ENCODE measurements at regions not wholly inside any gene's neighbourhood (a gene's known extent, or its start where the extent isn't known, plus 50 kb on each side); places are given as distances from the start of the nearest gene placed in this dataset.
"Not testable (repeated sequence)": the region's sequence is repeated elsewhere in the genome, so short reads cannot be mapped to it uniquely, and the experiment has no call there.

DNA sequence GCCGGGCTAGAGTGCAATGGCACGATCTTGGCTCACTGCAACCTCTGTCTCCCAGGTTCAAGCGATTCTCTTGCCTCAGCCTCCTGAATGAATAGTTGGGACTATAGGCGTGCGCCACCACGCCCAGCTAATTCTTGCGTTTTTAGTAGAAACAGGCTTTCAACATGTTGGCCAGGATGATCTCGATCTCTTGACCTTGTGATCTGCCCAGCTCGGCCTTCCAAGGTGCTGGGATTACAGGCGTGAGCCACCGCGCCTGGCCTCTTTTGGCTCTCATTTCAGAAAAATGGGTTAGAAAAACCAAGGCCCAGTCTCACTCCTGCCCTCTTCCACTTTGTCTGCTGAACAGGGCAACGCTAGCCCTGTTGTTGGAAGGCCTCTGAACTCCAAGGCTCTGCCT, 72.0 kb upstream of the JCAD start:
- FAIRE-seq, result not testable (repeated sequence)

DNA sequence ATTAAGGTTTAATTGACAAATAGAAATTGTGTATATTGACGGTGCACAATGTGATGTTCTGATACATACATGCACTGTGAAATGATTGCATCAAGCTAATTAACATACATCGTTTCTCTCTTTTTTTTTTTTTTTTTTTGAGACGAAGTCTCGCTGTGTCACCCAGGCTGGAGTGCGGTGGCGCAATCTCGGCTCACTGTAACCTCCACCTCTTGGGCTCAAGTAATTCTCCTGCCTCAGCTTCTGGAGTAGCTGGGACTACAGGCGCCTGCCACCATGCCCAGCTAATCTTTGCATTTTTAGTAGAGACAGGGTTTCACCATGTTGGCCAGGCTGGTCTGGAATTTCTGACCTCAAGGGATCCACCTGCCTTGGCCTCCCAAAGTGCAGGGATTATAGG, 69.9 kb upstream of the JCAD start:
- not testable (repeated sequence) for DNase-seq (ENCODE audit: extremely low spot score, insufficient read length, low read depth); FAIRE-seq

More for the DNA sequence above, 72.0 kb upstream of the JCAD start:
- DNase-seq (ENCODE audit: extremely low spot score, insufficient read length, low read depth), result not testable (repeated sequence)

DNA sequence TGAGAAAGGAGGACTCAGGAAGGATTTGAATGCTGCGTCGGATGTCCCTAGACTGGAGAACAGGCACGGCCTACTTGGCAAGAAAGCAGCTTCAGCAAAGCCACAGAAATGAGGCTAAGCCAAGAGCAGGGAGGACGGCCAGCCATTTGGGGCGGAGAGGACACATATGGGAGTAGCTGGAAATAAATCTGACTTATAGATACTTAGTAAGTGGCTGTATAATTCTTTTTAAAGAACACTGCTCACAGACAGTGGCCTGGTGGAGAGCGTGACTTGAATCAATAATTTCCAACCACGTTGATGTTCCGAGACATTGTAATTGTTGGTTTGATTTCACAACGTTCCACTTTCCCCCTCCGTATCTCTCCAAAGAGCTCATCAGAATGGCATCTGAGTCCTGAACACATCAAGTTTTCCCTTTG, 67.7 kb upstream of the JCAD start:
- DNase-seq (ENCODE audit: extremely low spot score, insufficient read length, low read depth) (no peak), FAIRE-seq (no peak)

DNA sequence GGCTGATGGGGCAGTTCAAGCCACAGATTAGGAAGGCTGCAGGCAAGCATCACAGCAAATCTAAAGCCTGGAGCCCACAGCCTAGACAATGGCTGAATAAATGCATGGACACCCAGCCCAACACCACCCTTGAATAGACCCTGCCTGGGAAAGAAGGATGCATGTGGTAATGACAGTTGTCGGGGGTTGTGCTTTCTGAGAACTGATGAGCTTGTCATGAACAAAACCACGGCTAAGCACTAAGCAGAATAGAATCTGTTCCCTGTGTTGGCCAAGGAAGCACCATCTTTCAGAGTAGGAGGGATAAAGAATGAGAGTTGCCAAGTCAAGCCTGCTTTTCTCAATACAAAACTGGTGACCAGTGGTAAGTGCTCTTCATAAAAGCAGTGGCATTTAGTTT, 66.1 kb upstream of the JCAD start:
- DNase-seq (ENCODE audit: extremely low spot score, insufficient read length, low read depth) (no peak), FAIRE-seq (no peak)

DNA sequence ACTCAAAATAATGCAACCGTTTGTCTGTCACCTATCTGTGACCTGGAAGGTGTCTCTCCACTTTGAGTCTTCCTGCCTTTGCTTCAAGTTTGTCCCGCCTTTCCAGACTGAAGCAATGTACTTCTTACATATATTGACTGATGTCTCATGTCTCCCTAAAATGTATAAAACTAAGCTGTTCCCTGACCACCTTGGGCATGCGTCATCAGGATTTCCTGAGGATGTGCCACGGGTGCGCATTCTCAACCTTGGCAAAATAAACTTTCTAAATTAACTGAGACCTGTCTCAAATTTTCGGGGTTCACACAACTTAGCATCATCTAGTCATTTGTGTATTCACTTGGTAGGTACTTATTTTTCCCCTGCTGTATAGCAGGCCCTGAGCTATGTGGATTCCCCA, 65.3 kb upstream of the JCAD start:
- FAIRE-seq (no peak), DNase-seq (ENCODE audit: extremely low spot score, insufficient read length, low read depth) (no peak)

DNA sequence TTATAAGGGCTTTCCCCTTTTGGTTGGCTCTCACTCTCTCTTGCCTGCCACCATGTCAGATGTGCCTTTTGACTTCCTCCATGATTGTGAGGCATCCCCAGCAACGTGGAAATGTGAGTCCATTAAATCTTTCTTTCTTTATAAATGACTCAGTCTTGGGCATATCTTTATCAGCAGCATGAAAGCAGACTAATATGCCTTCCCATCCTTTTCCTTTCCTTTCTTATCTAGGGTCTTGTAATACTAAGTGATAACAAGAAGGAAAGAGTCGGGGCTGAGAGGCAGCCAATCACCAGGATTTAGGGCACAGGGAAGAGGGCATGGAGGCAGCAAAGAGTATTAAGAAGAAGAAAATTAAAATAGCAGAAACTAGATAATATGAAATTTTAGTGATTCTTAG, 62.0 kb upstream of the JCAD start:
- no peak for FAIRE-seq
- DNase-seq (ENCODE audit: extremely low spot score, insufficient read length, low read depth), result no peak

DNA sequence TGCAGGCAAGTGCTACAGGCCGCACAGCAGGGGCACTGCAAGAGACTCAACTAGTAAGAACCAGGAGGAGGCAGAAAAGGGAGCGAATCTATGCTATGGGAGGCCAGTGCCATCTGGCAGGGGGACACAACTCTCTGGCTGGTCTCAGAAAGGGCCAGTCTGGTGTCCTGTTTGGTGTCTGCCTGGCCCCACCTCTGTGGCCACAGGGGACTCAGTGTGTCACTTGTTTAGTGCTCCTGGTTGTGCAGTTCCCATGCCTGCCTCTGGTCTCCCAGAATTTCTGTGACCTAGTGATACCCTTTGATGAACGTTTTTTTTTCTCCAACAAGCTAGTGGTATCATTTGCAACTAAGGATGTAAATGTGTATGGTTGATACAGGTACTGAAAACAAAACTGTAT, 59.2 kb upstream of the JCAD start:
- no peak for FAIRE-seq
- no peak for DNase-seq (ENCODE audit: extremely low spot score, insufficient read length, low read depth)

DNA sequence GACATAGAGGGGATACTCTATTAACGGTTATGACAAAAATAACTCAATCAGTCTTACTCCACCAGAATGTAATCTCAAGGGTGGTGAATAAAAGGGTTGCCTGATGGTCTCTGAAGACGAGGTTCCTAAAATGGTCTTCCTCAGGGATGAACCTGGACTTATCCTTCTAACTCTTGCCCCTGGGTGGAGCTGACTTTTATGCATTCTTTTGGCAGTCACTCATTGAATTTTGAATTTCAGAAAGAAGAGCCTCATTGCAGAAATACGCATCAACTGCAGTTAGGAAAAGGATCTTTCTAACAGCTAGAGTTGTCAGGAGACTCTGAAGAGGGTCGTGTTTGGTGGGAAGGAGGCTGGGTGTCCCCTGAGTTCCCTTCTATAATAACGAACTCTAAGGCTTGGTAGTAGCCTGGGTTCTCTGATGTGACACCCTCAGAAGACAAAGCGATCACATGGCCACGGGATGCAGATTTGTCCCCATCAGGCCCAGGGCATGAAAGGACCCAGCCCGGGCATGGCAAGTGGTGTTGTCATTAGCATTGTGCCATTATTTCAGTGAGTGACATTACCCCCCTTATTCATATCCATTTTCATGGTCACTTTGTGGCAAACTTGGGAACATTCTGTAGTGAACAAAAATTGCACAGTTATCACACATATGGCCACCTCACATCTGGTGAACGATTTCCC, 58.6 kb upstream of the JCAD start:
- DNase-seq (ENCODE audit: extremely low spot score, insufficient read length, low read depth), result no peak
- FAIRE-seq, result no peak

DNA sequence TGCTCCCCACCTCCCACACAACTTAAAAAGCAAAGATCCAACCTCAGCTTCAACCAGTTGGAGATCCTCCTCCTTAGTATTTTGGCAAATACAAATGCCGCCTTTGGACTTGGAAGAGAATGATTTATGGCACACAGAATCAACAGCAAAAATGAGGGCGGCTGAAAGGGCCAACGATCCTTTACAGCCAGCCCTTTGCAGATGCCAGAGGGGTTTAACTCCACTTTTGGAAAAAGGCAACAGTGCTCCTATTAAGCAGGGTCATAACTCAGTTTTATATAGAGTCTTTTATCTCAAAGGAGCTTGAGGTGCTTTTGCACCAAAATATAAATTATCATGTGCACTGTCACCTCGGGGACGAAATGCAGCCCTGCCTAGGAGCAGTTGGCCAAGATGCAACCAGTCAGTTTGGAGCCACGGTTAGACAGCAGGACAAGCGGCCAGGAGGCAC, 56.7 kb upstream of the JCAD start:
- DNase-seq (ENCODE audit: extremely low spot score, insufficient read length, low read depth) (no peak), FAIRE-seq (no peak)

DNA sequence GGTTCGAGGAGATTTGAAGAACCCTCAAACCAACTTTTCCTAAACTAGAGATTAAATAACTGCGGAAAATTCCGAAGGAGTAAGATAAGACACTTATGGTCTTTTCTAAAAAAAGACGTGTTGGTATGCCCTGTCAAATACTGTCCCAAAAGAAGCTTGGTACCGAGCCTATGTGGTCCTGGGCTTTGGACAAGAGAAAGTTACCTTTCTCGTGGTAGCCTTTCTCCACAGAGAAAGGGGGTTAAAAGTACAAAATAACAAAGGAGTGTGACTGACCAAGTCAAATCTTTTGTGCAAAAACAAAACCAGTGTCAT, 56.2 kb upstream of the JCAD start:
- DNase-seq (ENCODE audit: extremely low spot score, insufficient read length, low read depth) (no peak), FAIRE-seq (no peak)

DNA sequence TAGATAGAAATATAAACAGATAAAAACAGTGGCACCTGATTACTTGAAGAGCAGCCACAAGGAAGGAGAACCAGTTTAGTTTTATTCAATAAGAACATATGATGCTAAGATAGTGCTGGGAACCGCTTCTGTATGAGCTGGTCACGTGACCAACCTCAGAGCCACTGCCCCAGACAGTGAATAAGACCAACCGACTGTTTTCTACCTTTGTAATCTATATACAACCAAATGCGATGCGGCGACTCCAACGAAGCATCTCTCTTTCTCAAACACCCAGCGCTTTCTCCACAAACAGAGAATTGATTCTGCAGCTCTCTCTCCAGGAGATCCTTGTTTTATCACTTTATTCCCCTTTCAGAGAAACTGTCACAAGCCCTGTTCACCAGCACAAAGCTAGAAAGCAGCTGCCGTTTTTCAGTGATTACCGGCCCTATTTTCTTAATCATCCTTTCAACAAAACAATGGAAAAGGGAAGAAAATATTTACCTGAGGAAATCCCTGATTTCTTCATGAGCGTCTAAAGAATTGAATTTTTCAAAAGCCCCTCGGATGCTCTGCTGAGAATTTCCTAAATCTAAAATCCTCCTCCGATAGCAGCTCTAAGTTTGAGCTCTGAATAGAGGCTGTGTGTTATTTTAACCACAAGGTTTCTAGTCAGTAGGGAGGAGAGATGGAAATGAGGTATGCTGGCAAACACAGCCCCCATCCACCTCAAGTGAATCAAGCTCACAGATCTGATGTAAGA, 55.7 kb upstream of the JCAD start:
- FAIRE-seq (no peak), DNase-seq (ENCODE audit: extremely low spot score, insufficient read length, low read depth) (no peak)

DNA sequence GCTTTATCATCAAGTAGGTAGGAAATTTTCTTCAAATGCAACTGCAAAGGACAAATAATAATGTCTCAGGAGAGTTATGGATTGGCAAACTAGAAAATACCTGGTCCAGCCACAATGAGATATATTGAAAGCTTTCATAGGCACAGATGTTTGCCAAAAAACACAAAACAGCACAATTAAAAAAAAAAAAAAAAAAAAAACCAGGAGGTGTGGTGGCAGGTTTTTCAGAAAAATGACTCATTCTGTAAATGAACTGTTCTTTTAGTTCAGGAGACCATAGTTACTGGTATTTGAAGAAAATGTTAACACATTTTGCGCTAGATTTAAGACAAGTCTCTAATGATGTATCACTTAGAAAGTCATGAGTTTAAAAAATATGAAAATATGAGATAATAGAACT, 55.0 kb upstream of the JCAD start:
- FAIRE-seq (no peak), DNase-seq (ENCODE audit: extremely low spot score, insufficient read length, low read depth) (no peak)

DNA sequence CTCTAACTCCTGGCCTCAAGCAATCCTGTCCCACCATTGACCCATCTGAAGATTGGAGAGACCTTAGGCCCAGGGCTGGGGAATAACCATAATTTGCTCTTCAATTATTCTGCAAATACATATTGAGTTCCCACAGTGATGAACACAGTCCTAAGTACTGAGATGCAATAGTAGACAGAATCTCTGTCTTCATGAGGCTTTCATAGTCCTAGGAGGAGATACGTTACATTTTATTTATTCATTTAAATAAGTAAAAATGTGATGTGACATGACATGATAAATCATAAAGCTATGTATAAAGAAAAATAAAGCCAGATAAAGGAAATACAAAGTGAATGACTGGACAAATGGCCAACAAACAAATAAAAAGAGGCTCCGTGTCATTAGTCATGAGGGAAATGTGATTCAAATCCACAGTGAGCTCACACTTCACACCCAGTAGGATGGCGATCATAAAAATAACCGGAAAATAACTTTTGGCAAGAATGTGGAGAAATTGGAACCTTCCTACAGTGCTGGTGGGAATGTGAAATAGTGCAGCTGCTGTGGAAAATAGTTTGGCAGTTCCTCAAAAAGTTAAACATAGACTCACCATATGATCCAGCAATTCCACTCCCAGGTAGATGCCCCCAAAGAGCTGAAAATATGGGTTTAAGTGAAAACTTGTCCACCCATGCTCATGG, 52.1 kb upstream of the JCAD start:
- no peak for FAIRE-seq

More for the DNA sequence above, 52.1 kb upstream of the JCAD start:
- DNase-seq (ENCODE audit: extremely low spot score, insufficient read length, low read depth), result no peak

Data from GM18507 (cell line).